Head of caudate nucleus (tissue), 42 donors: ENCODE measurements at regions not wholly inside any gene's neighbourhood (a gene's known extent, or its start where the extent isn't known, plus 50 kb on each side); places are given as distances from the start of the nearest gene placed in this dataset.

Experiments
- DNase-seq, 42 donors: peaks; one replicate each; pipeline versions ENCODE4 v3.0.0 to v3.0.0-alpha.2; 2020 to 2021; ENCODE audit warnings: mixed read lengths in 7 of 42
- intact Hi-C: fragments of 100-400 bp; cut with DNase I; formaldehyde crosslinking; loops from one replicate; pipeline ENCODE4 v1.15.0; 2022

- DNase-seq, result peak in 27 of 42 donors; percentile 34 to 86 (median 68)
- intact Hi-C loops, result no loop called here
Observed at GRCh38 chrX:131802836-131803626, 220.1 kb upstream of the STK26 start.

- intact Hi-C loops, result no loop called here
- peak in 37 of 42 donors; percentile 1 to 91 (median 76) for DNase-seq
Observed at GRCh38 chrX:131812847-131813825, 210.0 kb upstream of the STK26 start.

- intact Hi-C loops, result no loop called here
- peak in 34 of 42 donors; percentile 30 to 95 (median 74) for DNase-seq
Observed at GRCh38 chrX:131816551-131817136, 206.5 kb upstream of the STK26 start.

GRCh38 chrX:131818297-131818936 lies 204.7 kb upstream of the STK26 start:
- intact Hi-C loops, result no loop called here
- no peak for DNase-seq

GRCh38 chrX:131821945-131822622 lies 201.0 kb upstream of the STK26 start:
- intact Hi-C loops, result no loop called here
- peak in 27 of 42 donors; percentile 41 to 90 (median 79) for DNase-seq

GRCh38 chrX:131826572-131826971 lies 196.5 kb upstream of the STK26 start:
- DNase-seq, result no peak
- intact Hi-C loops, result no loop called here

- intact Hi-C loops, result no loop called here
- DNase-seq, result peak in 9 of 42 donors; percentile 10 to 61 (median 35)
Observed at GRCh38 chrX:131827935-131828334, 195.2 kb upstream of the STK26 start.

- intact Hi-C loops, result no loop called here
- DNase-seq, result no peak
Observed at GRCh38 chrX:131828482-131828881, 194.6 kb upstream of the STK26 start.

- DNase-seq, result peak; percentile 24 to 89 (median 65)
- intact Hi-C loops, result no loop called here
Observed at GRCh38 chrX:131830400-131831184, 192.5 kb upstream of the STK26 start.

GRCh38 chrX:131831185-131831520 lies 191.9 kb upstream of the STK26 start:
- no peak for DNase-seq

GRCh38 chrX:131836161-131836560 lies 186.9 kb upstream of the STK26 start:
- DNase-seq, result no peak
- intact Hi-C loops, result no loop called here

More at GRCh38 chrX:131831185-131831520, 191.9 kb upstream of the STK26 start:
- intact Hi-C loops, result no loop called here

- DNase-seq, result no peak
- intact Hi-C loops, result no loop called here
Observed at GRCh38 chrX:131837325-131837724, 185.8 kb upstream of the STK26 start.

- intact Hi-C loops, result no loop called here
- DNase-seq, result no peak
Observed at GRCh38 chrX:131840799-131841495, 182.2 kb upstream of the STK26 start.

GRCh38 chrX:131841496-131842437 lies 181.3 kb upstream of the STK26 start:
- intact Hi-C loops, result no loop called here
- DNase-seq, result peak in 22 of 42 donors; percentile 4 to 62 (median 38)

- intact Hi-C loops, result no loop called here
Observed at GRCh38 chrX:131843987-131844386, 179.1 kb upstream of the STK26 start.

GRCh38 chrX:131845201-131845600 lies 177.9 kb upstream of the STK26 start:
- intact Hi-C loops, result loop anchor here (5.0 kb wide), 1 partner anchor 787 kb away; no protein-coding TSS in a partner anchor
- DNase-seq, result no peak

More at GRCh38 chrX:131843987-131844386, 179.1 kb upstream of the STK26 start:
- no peak for DNase-seq
